Adrenal gland (tissue), 9 donors: ENCODE measurements at regions not wholly inside any gene's neighbourhood (a gene's known extent, or its start where the extent isn't known, plus 50 kb on each side); places are given as distances from the start of the nearest gene placed in this dataset.

ENCODE experiments used
- DNase-seq, 7 donors: peaks; one replicate each; pipeline ENCODE4 v3.0.0-alpha.2; 2019 to 2020
- H3K27ac ChIP-seq, 5 donors: fragments of 200-600 bp; sonication (generic) in 4 of 5; 1 replicate in 3 of 5; 2 replicates in 2 of 5; pipeline versions ENCODE4 v1.5.1 to v1.8.0; 2016 to 2020; ENCODE audit warnings: mild to moderate bottlenecking in 1 of 5
- H3K27me3 ChIP-seq: fragments of 200-600 bp; 2 replicates; pipeline ENCODE4 v1.8.0; 2021
- H3K36me3 ChIP-seq, 2 donors: fragments of 200-600 bp; replicated peaks in 1 of 2; 1 replicate in 1 of 2; 2 replicates in 1 of 2; pipeline versions ENCODE4 v1.5.1 to v1.8.0; 2018 to 2022
- H3K4me1 ChIP-seq, 2 donors: fragments of 200-600 bp; replicated peaks in 1 of 2; 1 replicate in 1 of 2; 2 replicates in 1 of 2; pipeline versions ENCODE4 v1.5.1 to v1.8.0; 2018 to 2021
- H3K4me3 ChIP-seq, 4 donors: fragments of 200-600 bp; sonication (generic) in 3 of 4; one replicate each; pipeline ENCODE4 v1.5.1; 2016 to 2018
- H3K9me3 ChIP-seq, 3 donors: fragments of 200-600 bp; sonication (generic) in 1 of 3; replicated peaks in 1 of 3; 1 replicate in 2 of 3; 2 replicates in 1 of 3; pipeline versions ENCODE4 v1.5.1 to v1.8.0; 2016 to 2021
- CTCF ChIP-seq, 6 experiments: fragments of 450-650 bp in 4 of 6; fragments of 200-600 bp in 2 of 6; sonication (generic) in 1 of 6; IDR thresholded peaks; 1 replicate in 5 of 6; 2 replicates in 1 of 6; pipeline versions ENCODE4 v1.5.1 to v1.8.0; 2016 to 2021; ENCODE audit warnings: antibody characterized with exemption in 6 of 6, mild to moderate bottlenecking in 2 of 6, moderate library complexity in 1 of 6
- POLR2A ChIP-seq, 2 donors: fragments of 450-650 bp; IDR thresholded peaks; one replicate each; pipeline ENCODE4 v1.6.1; 2017; ENCODE audit warnings: antibody characterized with exemption in 2 of 2, mild to moderate bottlenecking in 2 of 2, moderate library complexity in 1 of 2
- whole genome bisulfite sequencing, 4 donors: extraction: QIAGEN DNeasy Blood & Tissue Kit in 2 of 4; methylation state at CpG; one replicate each; pipeline versions ENCODE4 v1.1.5 to v1.1.7; 2013 to 2017; 5-methylcytosine and 5-hydroxymethylcytosine counted together
- intact Hi-C, 2 donors: fragments of 100-400 bp; cut with DNase I; formaldehyde crosslinking; loops; one replicate each; pipeline versions ENCODE4 v1.14.1 to v1.15.0; 2022 to 2023
- donor health status: healthy with polysubstance abuse.
- donor health status: Bipolar disorder and iron deficiency.
- donor health status: DM: yes; HTN: yes; CAD: no.
- donor health status: DM: no; HTN: no; CAD: no.
- donor health status: DM: no; HTN: no; CAD: no.

- no peak for TF ChIP-seq POLR2A (IDR thresholded peaks at IDR 0.05)
- TF ChIP-seq CTCF (IDR thresholded peaks at IDR 0.05): no peak
- WGBS, 4 donors: 79 to 93% (median 85%) methylated on average over 2 of the region's 2 CpGs
These were observed 526.1 kb upstream of the SPTLC3 start for GRCh38 chr20:12482661-12483060.

GRCh38 chr20:12502443-12502842 is 506.3 kb upstream of the SPTLC3 start:
- TF ChIP-seq CTCF (IDR thresholded peaks at IDR 0.05): no peak
- no peak for TF ChIP-seq POLR2A (IDR thresholded peaks at IDR 0.05)
- DNase-seq: no peak
- intact Hi-C loops: no loop called here
- Histone ChIP-seq H3K4me1 (no peaks in the 10 kb centered on the region), H3K27ac (no peak overlapping the region), H3K4me3 (no peak overlapping the region), H3K27me3 (no peaks in the 10 kb centered on the region), H3K36me3 (no peaks in the 10 kb centered on the region), H3K9me3 (no peaks in the 10 kb centered on the region)
- WGBS, 4 donors: 42 to 49% (median 48%) methylated on average over 2 of the region's 2 CpGs

More at GRCh38 chr20:12482661-12483060, 526.1 kb upstream of the SPTLC3 start:
- Histone ChIP-seq H3K36me3 (no peaks in the 10 kb centered on the region), H3K4me3 (no peak overlapping the region), H3K4me1 (no peaks in the 10 kb centered on the region), H3K27me3 (no peaks in the 10 kb centered on the region), H3K27ac (no peak overlapping the region), H3K9me3 (no peaks in the 10 kb centered on the region)
- no peak for DNase-seq
- intact Hi-C loops: no loop called here

- intact Hi-C loops: no loop called here
- Histone ChIP-seq H3K4me3 (no peak overlapping the region), H3K27ac (no peak overlapping the region), H3K9me3 (no peaks in the 10 kb centered on the region), H3K27me3 (no peaks in the 10 kb centered on the region), H3K36me3 (no peaks in the 10 kb centered on the region), H3K4me1 (no peaks in the 10 kb centered on the region)
- 83 to 96% (median 89%) methylated on average over 1 of the region's 1 CpG for WGBS, 4 donors
- no peak for DNase-seq
- TF ChIP-seq CTCF (IDR thresholded peaks at IDR 0.05): no peak
- no peak for TF ChIP-seq POLR2A (IDR thresholded peaks at IDR 0.05)
These were observed 504.0 kb upstream of the SPTLC3 start for GRCh38 chr20:12504779-12505178.

- intact Hi-C loops: no loop called here
These were observed 497.3 kb upstream of the SPTLC3 start for GRCh38 chr20:12511499-12511898.

More at GRCh38 chr20:12511499-12511898, 497.3 kb upstream of the SPTLC3 start:
- no peak for DNase-seq
- no peak overlapping the region for H3K4me3 ChIP-seq
- no peaks in the 10 kb centered on the region for H3K27me3 ChIP-seq
- TF ChIP-seq CTCF (IDR thresholded peaks at IDR 0.05): no peak
- no peak for TF ChIP-seq POLR2A (IDR thresholded peaks at IDR 0.05)
- H3K4me1 ChIP-seq: no peaks in the 10 kb centered on the region
- no peaks in the 10 kb centered on the region for H3K9me3 ChIP-seq
- H3K36me3 ChIP-seq: no peaks in the 10 kb centered on the region
- 59 to 87% (median 82%) methylated on average over 3 of the region's 3 CpGs for WGBS, 4 donors
- H3K27ac ChIP-seq: no peak overlapping the region
